GM21423 (cell line): ENCODE measurements at regions not wholly inside any gene's neighbourhood (a gene's known extent, or its start where the extent isn't known, plus 50 kb on each side); places are given as distances from the start of the nearest gene placed in this dataset.
"Not testable (repeated sequence)": the region's sequence is repeated elsewhere in the genome, so short reads cannot be mapped to it uniquely, and the experiment has no call there.

Experiments used
- ATAC-seq: cut with Tn5 transposase; IDR thresholded peaks from one replicate; pipeline ENCODE4 v1.9.1; 2021; ENCODE audit warnings: mild to moderate bottlenecking, moderate library complexity; ENCODE audit not compliant: unreplicated experiment

- ATAC-seq, result no peak
Observed at GRCh38 chr6:106802139-106802538, 172.4 kb downstream of the CD24 start.

GRCh38 chr6:106801256-106801655 is 171.9 kb downstream of the QRSL1 start:
- no peak for ATAC-seq

- no peak for ATAC-seq
Observed at GRCh38 chr6:106800379-106800778, 171.0 kb downstream of the QRSL1 start.

GRCh38 chr6:106799031-106799894 is 169.9 kb downstream of the QRSL1 start:
- peak; percentile 86 for ATAC-seq

- ATAC-seq, result no peak
Observed at GRCh38 chr6:106797186-106797585, 167.8 kb downstream of the QRSL1 start.

GRCh38 chr6:106796781-106797180 is 167.4 kb downstream of the QRSL1 start:
- ATAC-seq, result no peak

- no peak for ATAC-seq
Observed at GRCh38 chr6:106794129-106794528, 164.8 kb downstream of the QRSL1 start.

- no peak for ATAC-seq
Observed at GRCh38 chr6:106792536-106793236, 163.3 kb downstream of the QRSL1 start.

- no peak for ATAC-seq
Observed at GRCh38 chr6:106790935-106791334, 161.6 kb downstream of the QRSL1 start.

- no peak for ATAC-seq
Observed at GRCh38 chr6:106790149-106790770, 160.9 kb downstream of the QRSL1 start.

GRCh38 chr6:106789428-106790148 is 160.2 kb downstream of the QRSL1 start:
- ATAC-seq, result no peak

- ATAC-seq, result no peak
Observed at GRCh38 chr6:106788761-106789160, 159.4 kb downstream of the QRSL1 start.

GRCh38 chr6:106787327-106788196 is 158.2 kb downstream of the QRSL1 start:
- ATAC-seq, result no peak

GRCh38 chr6:106785298-106785697 is 155.9 kb downstream of the QRSL1 start:
- no peak for ATAC-seq

GRCh38 chr6:106783640-106784566 is 154.5 kb downstream of the QRSL1 start:
- ATAC-seq, result no peak

- no peak for ATAC-seq
Observed at GRCh38 chr6:106782536-106783285, 153.3 kb downstream of the QRSL1 start.

- not testable (repeated sequence) for ATAC-seq
Observed at GRCh38 chr6:106779552-106779951, 150.2 kb downstream of the QRSL1 start.

- ATAC-seq, result no peak
Observed at GRCh38 chr6:106778943-106779342, 149.6 kb downstream of the QRSL1 start.
